ENCODE measurements at regions not wholly inside any gene's neighbourhood (a gene's known extent, or its start where the extent isn't known, plus 50 kb on each side); places are given as distances from the start of the nearest gene placed in this dataset.
"Not testable (repeated sequence)": the region's sequence is repeated elsewhere in the genome, so short reads cannot be mapped to it uniquely, and the experiment has no call there.

DNA sequence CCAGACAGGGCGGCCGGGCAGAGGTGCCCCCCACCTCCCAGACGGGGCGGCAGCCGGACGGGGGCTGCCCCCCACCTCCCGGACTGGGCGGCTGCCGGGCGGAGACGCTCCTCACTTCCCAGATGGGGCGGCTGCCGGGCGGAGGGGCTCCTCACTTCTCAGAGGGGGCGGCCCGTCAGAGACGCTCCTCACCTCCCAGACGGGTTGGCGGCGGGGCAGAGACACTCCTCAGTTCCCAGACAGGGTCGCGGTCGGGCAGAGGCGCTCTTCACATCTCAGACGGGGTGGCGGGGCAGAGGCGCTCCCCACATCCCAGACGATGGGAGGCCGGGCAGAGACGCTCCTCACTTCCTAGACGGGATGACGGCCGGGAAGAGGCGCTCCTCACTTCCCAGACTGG, 68.5 kb upstream of the GPC4 start:
- not testable (repeated sequence) for H3K36me3 ChIP-seq (ENCODE audit: control insufficient read depth, insufficient read depth, low read length); H3K4me3 ChIP-seq (ENCODE audit: low read length); H3K4me1 ChIP-seq (ENCODE audit: control insufficient read depth, insufficient read depth, low read length); H3K27me3 ChIP-seq (ENCODE audit: control insufficient read depth, insufficient read depth, low read length); H3K9ac ChIP-seq (ENCODE audit: low read length); H3K27ac ChIP-seq (ENCODE audit: low read depth, low read length)

DNA sequence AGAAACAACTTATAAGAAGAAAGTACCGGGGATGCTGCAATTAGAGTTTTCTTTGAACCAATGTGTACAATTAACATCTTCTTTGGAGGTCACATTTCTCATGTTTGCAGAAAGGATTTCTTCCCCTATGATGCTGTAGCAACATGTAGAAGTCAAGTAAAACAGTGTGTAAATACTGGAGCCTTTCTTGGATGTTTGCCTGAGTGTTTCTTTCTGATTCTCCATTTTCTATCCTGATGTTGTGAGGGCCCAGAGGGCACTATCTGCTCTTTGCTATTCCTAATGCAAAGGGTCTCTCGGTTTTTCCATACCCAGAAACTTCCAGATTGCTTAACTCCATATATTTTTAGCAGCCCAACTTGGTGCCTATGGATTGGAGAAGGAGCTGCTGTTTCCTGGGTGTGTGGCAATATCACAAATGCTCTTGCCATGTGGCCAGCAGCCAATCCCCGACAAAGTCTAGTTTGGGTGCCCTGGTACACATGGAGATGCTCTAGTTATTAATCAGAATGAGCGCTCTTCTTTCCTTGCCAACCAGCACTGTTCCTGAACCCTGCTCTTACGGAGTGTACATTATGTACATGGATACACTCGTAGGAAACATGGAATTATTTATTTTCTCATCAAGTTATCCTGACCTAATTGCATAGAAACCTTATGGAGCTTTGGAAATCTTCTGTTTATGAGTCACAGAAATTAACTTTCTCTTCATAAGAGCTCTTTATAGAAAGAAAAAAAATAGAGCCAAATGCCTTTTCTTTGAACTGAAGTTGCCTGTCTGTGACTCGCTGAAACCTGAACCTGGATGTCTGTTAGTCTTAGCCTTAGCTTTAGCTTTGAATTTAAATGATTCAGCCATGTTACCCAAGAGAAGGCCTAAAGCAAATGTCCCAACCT, 67.0 kb upstream of the GPC4 start:
- Histone ChIP-seq H3K27me3 (ENCODE audit: control insufficient read depth, insufficient read depth, low read length) (no peaks in the 10 kb centered on the region), H3K27ac (ENCODE audit: low read depth, low read length) (peak overlapping the region; percentile 60), H3K4me3 (ENCODE audit: low read length) (no peak overlapping the region), H3K36me3 (ENCODE audit: control insufficient read depth, insufficient read depth, low read length) (no peaks in the 10 kb centered on the region), H3K9ac (ENCODE audit: low read length) (no peak overlapping the region), H3K4me1 (ENCODE audit: control insufficient read depth, insufficient read depth, low read length) (peaks cover 12% of the 10 kb centered on the region)

DNA sequence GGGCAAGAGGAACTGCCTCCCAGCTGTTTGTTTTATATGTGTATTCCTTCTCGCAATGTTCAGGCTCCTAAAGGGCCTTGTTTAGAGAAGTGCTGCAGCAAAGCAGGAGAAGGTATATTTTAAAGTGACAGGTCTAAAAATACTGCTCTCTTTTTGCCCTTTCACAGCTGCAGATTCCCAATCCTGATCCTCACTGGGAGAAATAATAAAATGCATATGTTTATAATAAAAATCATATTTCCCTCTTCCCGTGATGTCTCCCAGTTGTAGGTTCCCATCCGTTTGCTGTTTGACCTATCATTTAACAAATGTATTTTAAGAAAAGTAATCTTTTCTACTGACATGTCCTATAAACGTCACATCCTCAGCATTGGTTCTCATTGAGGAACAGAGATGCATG, 62.7 kb upstream of the GPC4 start:
- peaks cover 14% of the 10 kb centered on the region for H3K4me1 ChIP-seq (ENCODE audit: control insufficient read depth, insufficient read depth, low read length)
- H3K4me3 ChIP-seq (ENCODE audit: low read length): no peak overlapping the region
- no peaks in the 10 kb centered on the region for H3K27me3 ChIP-seq (ENCODE audit: control insufficient read depth, insufficient read depth, low read length)
- H3K27ac ChIP-seq (ENCODE audit: low read depth, low read length): peak overlapping the region; percentile 41
- no peaks in the 10 kb centered on the region for H3K36me3 ChIP-seq (ENCODE audit: control insufficient read depth, insufficient read depth, low read length)
- H3K9ac ChIP-seq (ENCODE audit: low read length): no peak overlapping the region

DNA sequence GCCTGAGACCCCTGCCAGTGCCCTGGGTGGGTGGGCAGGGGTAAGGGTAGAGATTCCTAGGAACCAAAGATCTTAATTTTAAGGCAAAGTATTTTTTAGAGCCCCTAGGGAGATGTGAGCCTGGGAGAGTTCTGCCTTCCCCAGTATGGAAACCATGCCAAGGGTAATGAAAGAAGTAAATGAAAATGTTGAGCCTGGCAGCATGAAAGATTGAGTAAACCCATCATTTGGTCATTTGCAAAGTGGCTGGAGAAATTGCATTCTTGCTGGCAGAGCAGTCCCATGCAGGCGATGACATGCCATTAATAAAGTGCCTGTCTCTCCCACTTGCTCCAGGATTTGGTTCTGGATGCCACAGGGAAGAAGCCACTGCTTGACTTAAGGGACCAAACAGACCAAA, 60.7 kb upstream of the GPC4 start:
- Histone ChIP-seq H3K27me3 (ENCODE audit: control insufficient read depth, insufficient read depth, low read length) (no peaks in the 10 kb centered on the region), H3K4me3 (ENCODE audit: low read length) (no peak overlapping the region), H3K27ac (ENCODE audit: low read depth, low read length) (no peak overlapping the region), H3K9ac (ENCODE audit: low read length) (no peak overlapping the region), H3K36me3 (ENCODE audit: control insufficient read depth, insufficient read depth, low read length) (no peaks in the 10 kb centered on the region), H3K4me1 (ENCODE audit: control insufficient read depth, insufficient read depth, low read length) (peaks cover 11% of the 10 kb centered on the region)

DNA sequence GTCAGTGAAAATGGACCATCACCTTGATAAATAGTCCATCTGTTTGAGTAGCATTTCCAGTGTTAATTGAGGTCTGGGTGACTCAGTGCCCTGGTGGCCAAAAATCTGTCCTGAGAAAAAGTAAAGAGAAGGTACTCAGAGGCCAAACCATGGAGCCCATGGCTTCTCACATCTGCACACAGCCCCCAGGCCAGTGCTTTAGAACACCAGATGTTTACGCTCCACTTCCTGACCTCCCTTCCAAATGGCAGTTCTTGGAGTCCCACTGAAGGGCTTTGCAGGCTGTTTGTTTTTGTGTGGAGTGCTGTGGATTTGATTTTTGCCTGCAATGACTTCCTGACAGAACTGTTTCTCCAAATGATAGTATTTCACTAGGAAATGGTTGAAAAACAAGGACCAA, 60.2 kb upstream of the GPC4 start:
- Histone ChIP-seq H3K27me3 (ENCODE audit: control insufficient read depth, insufficient read depth, low read length) (no peaks in the 10 kb centered on the region), H3K36me3 (ENCODE audit: control insufficient read depth, insufficient read depth, low read length) (no peaks in the 10 kb centered on the region), H3K9ac (ENCODE audit: low read length) (no peak overlapping the region), H3K27ac (ENCODE audit: low read depth, low read length) (no peak overlapping the region), H3K4me1 (ENCODE audit: control insufficient read depth, insufficient read depth, low read length) (peaks cover 11% of the 10 kb centered on the region), H3K4me3 (ENCODE audit: low read length) (no peak overlapping the region)

DNA sequence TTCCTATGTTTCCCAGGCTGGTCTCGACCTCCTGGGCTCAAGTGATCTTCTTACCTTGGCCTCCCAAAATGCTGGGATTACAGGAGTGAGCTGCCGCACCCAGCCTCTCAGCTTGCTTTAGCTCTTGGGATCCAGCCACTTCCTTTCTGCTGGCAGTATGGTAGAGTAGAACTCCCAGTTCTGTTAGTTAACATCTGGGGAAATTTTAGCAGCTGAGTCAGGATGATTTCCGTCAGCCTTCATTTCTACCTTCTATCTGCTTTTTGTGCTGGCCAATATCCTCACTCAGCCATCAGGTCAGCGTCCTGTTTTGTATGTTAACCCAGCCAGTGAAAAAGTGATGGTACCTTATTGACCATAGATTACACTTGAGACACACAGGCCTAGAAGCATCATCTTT, 59.3 kb upstream of the GPC4 start:
- Histone ChIP-seq H3K27ac (ENCODE audit: low read depth, low read length) (no peak overlapping the region), H3K4me3 (ENCODE audit: low read length) (no peak overlapping the region), H3K36me3 (ENCODE audit: control insufficient read depth, insufficient read depth, low read length) (no peaks in the 10 kb centered on the region), H3K27me3 (ENCODE audit: control insufficient read depth, insufficient read depth, low read length) (no peaks in the 10 kb centered on the region), H3K9ac (ENCODE audit: low read length) (no peak overlapping the region), H3K4me1 (ENCODE audit: control insufficient read depth, insufficient read depth, low read length) (peaks cover 11% of the 10 kb centered on the region)

DNA sequence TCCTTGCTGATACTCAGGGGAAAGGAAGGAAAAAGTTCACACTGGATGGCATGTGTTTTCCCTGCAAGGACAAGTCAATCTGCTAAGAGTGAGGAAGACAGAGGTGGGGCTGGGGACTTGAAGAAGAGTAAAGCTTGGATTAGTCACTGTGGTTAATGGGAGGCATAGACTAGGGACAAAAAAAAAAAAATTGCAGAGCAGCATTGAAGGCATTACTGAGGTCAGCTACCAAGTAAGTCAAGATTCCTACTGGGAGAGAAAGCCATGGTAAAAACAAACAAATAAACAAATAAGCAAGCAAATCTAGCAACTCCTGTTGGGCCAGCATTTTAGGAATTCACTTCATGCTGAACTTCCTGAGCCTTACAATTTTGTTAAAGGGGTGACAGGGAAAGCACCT, 58.2 kb upstream of the GPC4 start:
- Histone ChIP-seq H3K27ac (ENCODE audit: low read depth, low read length) (no peak overlapping the region), H3K4me3 (ENCODE audit: low read length) (no peak overlapping the region), H3K4me1 (ENCODE audit: control insufficient read depth, insufficient read depth, low read length) (peaks cover 11% of the 10 kb centered on the region), H3K9ac (ENCODE audit: low read length) (no peak overlapping the region), H3K27me3 (ENCODE audit: control insufficient read depth, insufficient read depth, low read length) (no peaks in the 10 kb centered on the region), H3K36me3 (ENCODE audit: control insufficient read depth, insufficient read depth, low read length) (no peaks in the 10 kb centered on the region)

DNA sequence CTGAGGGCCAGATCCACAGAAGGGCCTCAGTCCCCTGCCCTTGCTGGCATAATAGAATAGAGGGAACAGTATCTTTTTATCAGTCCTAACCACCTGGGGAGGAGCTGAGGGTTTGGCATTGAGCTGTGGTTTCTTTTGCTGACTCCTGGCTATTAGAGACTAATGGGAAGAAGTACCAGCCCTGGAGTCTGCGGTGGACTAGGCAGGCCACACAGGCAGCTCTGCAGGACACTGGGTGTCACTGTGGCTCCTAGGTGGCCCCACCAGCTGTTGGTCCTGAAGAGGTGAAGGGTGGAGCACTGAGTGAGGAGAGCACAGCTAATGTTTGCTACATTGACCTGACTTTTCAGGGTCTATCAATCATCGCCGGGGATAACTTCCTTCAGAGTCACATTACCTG, 52.8 kb upstream of the GPC4 start:
- Histone ChIP-seq H3K27ac (ENCODE audit: low read depth, low read length) (no peak overlapping the region), H3K27me3 (ENCODE audit: control insufficient read depth, insufficient read depth, low read length) (no peaks in the 10 kb centered on the region), H3K4me3 (ENCODE audit: low read length) (no peak overlapping the region), H3K9ac (ENCODE audit: low read length) (no peak overlapping the region), H3K4me1 (ENCODE audit: control insufficient read depth, insufficient read depth, low read length) (no peaks in the 10 kb centered on the region), H3K36me3 (ENCODE audit: control insufficient read depth, insufficient read depth, low read length) (no peaks in the 10 kb centered on the region)

DNA sequence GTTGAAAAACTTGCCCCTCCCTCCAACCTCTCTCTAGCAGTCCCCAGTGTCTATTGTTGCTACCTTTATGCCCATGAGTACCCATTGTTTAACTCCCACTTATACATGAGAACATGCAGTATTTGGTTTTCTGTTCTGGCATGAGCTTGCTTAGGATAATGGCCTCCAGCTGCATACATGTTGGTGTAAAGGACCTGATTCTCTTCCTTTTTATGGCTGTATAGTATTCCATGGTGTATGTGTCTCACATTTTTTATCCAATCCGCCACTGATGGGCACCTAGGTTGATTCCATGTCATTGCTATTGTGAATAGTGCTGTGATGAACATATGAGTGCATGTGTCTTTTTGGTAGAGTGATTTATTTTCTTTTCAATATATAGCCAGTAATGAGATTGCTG, 50.0 kb upstream of the GPC4 start:
- no peak overlapping the region for H3K4me3 ChIP-seq (ENCODE audit: low read length)
- no peaks in the 10 kb centered on the region for H3K36me3 ChIP-seq (ENCODE audit: control insufficient read depth, insufficient read depth, low read length)
- no peak overlapping the region for H3K9ac ChIP-seq (ENCODE audit: low read length)
- H3K4me1 ChIP-seq (ENCODE audit: control insufficient read depth, insufficient read depth, low read length): no peaks in the 10 kb centered on the region
- no peak overlapping the region for H3K27ac ChIP-seq (ENCODE audit: low read depth, low read length)
- H3K27me3 ChIP-seq (ENCODE audit: control insufficient read depth, insufficient read depth, low read length): no peaks in the 10 kb centered on the region

Data from rectal smooth muscle tissue (tissue), 1 donor.